GM21526 (cell line): ENCODE measurements at regions not wholly inside any gene's neighbourhood (a gene's known extent, or its start where the extent isn't known, plus 50 kb on each side); places are given as distances from the start of the nearest gene placed in this dataset.

Source experiments
- ATAC-seq: cut with Tn5 transposase; IDR thresholded peaks from one replicate; pipeline ENCODE4 v1.9.1; 2021; ENCODE audit warnings: moderate library complexity; ENCODE audit not compliant: unreplicated experiment, low FRiP score

DNA sequence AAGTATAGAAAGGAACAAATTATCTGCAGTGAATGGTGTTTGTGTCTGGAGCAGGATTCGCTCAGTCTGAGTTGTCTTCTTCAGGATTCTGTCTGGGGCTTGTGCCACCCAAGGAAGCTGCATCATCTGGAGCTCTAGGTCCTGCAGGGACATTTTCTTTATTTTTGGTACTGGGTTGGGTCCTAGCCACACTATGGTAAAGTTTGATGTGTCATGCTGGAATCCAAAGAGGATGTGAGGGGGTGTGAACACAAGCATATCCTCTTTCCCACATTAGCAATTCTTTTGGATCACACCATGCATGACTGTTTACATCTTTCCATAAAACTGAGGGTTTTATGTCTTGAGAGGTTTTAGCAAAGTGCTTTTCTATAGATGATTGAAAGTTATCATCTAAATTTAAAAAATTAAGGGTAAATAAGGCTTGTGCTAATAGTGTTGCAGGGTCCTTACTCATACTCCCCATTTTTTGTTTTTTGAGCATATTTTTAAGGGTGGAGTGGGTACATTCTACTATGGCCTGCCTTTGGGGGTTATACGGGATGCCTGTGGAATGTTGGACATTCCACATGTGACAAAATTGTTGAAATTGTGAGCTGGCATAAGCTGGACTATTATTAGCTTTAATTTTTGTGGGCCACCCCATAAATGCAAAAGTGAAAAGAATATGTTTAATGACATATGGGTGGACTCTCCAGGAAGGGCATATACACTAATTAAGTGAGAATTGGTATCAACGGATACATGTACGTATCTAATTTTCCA lies 152.0 kb upstream of the HMCN1 start:
- no peak for ATAC-seq

DNA sequence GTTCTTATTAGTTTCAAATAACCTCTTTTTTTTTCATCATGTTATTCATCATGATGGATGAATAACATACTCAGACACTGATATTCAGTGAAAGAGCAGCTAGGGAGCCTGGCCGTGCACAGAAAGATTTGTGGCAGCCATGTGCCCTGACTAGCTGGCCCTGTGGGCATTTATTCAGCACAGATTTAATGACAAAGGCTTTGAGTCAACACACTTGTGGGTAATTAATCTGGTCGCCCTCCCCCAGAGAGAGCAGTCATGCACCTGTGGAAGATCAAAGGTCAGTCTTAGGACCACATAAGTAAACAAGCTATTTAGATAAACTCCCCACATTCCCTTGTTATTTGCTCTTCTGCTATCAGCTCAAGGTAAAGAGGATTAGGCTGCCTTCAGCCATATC lies 153.2 kb upstream of the HMCN1 start:
- ATAC-seq = no peak

DNA sequence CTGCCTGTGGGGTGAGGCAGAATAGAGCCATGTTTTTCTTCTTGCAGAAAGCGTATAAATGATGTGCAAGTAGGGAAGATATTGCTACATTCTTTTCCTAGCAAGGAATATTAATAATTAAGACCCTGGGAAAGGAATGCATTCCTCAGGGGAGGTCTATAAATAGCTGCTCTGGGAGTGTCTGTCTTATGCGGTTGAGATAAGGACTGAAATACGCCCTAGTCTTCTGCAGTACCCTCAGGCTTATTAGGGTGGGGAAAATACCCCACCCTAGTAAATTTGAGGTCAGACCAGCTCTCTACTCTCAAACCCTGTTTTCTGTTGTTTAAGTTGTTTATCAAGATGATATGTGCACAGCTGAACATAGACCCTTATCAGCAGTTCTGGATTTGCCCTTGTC lies 155.9 kb upstream of the HMCN1 start:
- ATAC-seq = no peak

DNA sequence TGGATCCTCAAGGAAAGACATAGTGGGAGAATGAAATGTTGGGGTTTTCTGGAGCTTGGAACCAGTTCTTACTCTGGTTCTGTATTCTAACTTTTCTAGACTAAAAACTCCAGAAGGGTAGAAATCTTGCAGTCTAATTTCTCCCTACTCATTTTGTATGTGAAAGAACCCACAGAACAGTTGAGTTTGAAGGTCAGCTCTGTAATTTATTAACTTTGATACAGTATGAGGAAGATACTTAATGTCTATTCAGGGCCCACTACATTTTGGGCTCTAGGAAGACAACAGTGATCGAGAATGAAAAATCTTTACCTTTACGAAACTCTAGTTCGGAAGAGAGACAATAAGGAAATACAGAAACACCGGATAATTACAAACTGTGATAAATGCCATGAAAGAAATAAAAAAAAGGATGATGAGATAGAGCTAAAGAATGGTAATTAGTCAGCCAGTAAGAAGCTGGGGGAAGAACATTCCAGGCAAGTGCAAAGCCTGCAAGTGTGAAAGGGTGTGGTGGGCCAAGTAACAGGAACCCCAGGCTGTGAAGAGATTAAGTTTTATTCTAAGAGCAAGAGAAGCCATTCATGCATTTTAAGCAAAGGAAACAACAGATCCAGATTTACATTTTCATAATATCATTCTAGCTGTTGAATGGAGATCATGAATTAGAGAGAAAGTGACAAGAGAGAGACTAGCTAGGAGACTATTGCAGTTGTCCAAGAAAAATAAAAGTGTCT lies 159.9 kb upstream of the HMCN1 start:
- no peak for ATAC-seq

DNA sequence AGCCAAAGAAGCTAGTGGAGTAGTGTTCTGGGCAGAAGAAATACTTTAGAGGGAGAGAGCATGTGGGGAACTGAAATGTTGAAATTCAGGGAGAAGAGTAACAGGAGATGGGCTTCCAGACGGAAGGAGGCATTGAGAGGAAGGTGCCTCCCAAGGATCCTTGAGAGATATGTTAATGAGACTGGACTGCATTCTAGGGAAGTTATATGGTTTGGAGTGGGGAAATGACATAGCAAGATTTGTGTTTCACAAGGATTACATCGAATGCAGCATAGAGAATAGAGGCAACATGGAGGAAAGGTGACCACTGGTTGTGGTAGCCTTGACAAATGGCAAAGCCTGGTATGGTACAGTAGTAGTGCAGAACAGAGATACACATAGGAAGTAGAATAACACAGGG lies 160.5 kb upstream of the HMCN1 start:
- no peak for ATAC-seq

DNA sequence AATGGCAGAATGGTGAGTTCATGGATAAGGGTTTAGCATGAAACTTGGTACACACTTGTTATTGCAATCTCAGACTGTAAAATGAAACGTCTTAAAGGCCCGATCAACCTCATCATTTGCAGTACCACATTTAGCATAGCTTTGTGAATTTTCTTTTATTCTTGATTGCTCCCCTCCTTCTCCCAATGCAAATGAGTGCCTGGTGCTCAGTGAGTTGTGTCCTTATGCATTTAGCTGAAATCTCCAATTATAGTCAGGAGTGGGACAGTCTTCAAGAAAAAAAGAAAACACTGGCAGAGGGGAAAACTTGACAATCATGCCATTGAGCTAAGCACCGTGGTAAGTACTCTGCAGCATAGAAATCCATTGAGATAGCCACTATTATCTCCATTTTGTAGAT lies 161.0 kb upstream of the HMCN1 start:
- no peak for ATAC-seq

DNA sequence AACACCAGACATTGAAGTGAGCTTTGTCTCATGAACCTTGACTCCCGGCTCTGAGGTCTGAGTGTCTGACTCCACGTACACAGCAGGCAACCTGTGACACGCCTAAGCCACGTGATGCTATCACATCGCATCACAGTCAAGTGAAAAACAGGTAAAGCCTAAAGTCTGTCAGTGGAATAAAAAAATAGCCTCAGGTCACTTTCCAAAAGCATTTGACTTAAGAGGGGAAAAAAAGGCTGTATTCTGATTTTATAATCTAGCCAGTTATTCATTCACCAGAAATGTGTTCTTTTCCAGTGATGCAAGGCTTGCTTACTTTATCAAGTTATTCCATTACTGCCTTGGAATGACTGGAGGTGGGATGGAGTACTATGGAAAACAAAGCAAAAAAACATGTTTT lies 163.2 kb upstream of the HMCN1 start:
- ATAC-seq = no peak

DNA sequence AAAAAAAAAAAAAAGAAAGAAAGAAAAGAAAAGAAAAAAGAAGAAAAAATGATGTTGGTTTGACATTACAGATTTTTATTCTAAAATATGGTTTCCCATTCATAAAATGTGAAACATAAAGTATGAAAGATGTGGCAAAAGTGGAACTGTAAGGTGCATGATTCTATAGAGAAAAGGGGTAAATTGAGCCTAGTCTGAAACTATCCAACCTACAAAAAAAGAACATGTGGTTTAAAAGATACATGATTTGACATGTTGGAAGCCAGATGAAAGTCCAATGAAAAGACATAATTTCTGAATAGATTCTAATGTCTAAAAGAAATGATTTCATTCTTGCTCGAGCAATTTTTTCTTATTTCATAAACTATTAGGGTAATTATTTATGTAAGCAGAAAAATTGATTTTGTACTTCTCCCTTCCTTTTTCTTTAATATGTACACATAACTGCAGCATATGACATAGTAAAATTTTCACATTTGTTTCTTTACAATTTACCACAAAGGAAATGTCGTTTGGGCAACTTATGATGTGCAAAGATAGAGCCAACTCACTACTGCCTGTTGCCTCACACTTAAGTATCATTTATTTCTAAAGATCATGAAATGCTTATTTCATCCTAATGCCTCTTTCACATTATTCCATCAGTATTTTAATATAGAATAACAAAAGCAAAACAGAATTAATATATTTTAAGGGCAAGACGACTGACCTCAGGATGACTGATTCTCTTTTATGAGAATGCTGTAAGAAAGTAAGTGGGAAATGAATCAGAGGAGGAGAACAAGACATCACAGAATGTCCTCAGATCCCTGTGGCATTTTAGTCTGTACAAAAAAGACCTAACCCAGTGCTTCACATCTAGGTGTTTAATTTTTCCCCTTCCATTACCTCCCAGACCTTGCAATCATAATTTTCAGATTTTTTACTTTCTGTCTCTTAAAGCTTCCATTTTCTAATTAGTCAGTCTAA lies 165.8 kb upstream of the HMCN1 start:
- no peak for ATAC-seq

DNA sequence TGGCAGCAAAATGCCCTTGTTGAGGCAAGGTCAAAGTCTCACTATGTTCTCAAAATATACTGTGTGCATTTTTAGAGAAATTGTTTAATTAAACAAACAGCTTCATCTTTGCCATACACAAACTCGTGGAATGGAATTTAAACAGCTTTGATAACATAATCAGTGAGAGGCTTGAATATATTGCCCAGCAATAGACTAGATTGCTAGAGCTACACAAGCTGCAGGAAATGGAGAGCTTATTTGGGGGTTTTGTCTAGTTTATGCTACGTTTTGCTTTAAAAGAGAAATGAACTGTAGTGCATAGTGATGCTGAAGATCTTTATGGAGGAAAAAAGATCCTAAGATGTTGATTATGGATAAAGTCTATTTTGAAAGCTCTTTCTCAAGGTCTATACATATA lies 166.8 kb upstream of the HMCN1 start:
- ATAC-seq = no peak

DNA sequence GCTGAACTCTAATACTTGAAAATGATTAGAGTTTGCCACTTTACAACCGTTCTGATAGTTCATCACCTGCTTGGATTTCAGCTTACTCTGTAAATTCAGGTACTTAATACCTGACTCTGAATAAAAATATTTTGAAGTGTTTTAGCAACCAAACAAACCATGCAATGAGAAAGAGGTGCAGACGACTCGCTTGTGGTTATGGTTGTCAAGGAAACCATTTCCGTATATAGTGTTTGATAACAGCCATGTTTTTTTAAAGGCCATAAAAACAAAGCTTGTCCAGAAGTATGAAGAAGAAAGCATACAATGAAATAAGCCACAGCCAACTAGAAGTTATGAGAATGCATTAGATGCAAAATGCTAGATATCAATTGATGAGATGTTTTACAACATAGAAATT lies 167.2 kb upstream of the HMCN1 start:
- ATAC-seq = peak; percentile 76

DNA sequence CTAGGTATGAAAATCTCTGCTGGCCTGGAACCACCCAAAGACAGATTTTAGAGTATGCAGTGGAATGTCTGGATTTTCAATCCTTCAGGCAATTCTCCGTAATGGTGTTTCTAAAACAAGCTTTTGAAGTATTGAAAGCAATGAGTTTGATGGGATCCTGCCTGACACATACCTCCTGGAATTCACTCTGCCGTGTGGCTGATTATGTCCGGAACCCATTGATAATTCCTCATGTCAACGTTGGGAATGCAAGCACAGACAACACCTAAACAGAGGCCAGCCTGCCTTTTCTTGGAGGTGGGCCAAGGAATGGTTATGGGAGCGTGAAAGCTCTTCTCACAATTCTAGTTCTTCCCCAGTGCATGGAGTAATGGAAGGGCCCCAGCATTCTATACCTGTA lies 168.9 kb upstream of the HMCN1 start:
- no peak for ATAC-seq

DNA sequence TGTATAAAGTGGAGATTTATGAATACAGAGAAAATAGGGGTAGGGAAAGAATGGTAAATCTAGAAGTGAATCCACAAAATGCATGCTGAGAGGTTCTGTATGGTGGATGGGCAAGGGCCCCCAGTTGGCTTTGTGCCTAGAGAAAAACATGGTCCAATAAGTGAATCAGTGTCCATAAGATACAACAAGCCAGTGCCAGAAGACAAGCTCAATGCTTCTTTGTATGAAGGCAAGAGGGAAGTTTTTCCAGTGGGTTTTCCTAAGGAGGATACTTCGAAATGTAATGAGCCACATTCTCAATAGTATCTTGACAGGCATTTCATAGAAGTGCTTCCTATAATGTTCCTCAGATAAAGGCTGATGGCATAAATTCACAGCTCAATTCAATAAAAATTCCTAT lies 169.4 kb upstream of the HMCN1 start:
- no peak for ATAC-seq

DNA sequence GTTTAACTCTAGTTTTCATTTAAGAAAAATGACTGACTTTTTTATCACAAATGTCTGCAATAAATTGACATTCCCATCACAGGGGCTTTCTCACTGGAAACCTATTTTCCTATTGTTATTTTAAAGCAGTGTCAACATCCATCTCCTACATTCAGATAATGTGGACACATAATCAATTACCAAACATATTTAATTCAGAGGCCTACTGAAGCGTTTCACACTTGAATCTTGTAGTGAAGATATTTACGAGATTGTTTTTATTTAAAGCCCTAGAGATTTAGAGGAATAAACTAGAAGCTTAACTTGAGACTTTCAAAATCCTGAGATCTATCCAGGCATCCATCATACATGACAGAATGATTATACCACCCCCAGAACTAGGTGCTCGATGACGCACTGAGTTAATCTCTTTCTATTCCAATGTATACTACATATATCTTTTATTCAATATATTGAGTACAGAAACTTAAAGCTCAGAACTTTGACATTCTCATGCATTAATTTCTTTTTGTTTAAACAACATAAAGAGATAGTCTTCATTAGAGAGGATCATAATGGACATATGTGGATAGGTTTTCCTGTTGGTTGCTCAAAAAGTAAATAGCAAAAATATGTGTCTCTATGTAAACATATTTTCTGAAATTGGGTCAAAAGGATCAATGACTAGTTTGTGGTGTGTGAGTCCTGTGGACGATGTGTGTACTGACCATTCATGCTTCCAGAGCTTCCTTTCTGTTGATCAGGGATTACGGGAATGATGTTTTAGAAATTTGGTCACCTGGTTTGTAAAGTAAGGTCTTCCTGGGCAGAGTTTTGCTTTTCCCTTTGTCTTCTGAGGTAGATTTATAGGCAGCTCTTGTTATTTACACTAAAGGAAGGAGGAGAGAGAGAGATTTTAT lies 171.5 kb upstream of the HMCN1 start:
- ATAC-seq = no peak

DNA sequence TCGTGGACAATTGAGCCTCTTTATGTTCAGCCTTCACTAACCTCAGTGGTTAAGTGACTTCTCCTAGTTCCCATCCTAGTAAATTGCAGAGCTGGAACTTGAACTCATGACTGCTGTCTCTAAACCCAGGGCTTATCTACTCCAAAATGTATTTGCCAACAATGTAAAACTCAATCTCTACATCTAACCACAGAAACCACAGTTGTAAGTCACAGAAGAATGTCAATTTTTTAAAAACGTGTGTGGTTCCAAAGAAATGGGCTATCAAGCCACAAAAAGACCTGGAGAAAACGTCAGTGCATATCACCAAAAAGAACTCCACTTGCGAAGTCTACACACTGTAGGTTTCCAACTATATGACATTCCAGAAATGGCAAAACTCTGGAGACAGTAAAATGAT lies 172.6 kb upstream of the HMCN1 start:
- ATAC-seq = no peak

DNA sequence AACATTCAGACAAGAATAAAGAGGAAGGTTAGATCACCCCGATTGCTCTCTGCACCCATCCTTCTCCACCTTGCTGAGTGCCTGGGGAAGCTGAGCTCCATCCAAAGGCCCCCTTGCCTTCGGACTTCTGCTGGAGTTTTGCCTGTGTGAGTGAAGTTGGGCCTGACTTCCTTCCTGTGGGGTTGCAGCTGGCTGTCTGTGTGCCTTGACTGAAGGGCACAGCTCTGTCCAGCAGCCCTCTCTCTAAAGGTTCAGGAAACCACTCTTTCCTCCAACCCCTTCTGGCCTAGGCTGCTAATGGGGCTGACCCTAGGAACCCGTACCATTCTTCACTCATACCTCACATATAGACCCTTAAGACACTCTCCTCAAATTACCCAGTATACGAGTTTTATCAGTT lies 173.4 kb upstream of the HMCN1 start:
- ATAC-seq = no peak

DNA sequence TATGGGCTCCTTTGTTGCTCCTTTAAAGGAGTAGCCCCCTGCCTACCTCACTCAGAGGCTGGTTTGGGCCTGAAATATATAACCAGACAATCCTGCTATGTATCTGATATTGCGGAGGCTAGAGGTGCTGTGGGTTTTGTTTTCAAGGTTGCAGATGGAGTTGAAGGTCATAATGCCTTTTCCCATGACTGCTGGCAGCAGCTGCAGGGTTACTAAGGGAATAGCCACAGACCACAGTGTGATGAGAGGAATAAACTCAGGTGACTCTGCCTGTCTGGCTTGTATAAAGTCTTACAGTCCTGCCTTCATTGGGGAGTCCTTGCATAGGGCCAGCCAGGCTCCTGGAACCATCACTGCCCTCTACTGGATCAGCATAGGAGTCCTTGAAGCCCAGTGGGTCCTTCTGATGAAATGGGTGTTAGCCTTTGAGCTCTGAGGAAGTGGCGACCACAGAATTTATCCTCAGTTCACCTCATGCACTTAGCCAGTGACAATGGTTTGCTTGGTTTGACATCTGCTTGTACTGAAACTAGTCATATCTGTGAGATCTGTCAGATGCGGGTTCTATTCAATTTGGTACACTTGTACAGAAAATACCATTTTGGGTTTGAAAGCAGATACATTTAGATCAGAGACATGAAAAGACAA lies 174.4 kb upstream of the HMCN1 start:
- peak; percentile 95 for ATAC-seq

DNA sequence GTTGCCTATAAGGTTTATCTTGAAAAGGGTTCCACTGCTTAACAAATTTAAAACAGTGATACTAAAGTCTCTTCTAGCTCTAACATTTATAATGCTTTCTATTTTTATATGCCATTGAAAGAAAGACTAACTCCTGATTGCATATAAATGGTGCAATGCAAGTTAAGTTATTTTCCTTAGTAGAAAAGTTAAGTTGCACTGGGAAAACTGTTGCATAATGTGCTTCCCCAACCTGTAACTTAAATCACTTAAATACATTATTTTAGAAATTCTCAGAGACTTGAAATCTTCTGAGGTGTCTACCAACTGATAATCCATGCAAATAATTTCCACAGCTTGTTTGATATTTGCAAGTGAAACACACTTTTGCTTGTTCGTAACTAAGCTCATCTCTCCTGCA lies 175.0 kb upstream of the HMCN1 start:
- no peak for ATAC-seq

DNA sequence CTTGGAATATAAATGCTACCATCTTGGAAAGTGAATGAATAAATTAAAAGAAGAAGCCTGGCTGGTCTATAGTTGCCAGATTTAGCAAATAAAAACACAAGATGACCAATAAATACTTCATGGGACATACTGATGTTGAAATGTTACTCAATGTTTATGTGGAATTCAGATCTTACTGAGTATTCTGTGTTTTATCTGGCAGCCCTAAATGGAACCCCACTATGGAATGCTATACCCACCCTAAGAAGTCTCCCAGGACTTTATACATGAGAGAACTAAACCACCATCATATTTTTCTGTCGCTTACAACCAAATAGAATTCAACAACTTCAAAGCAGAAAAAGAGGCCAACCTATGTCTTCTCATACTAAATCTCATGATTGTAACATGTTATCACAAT lies 177.6 kb upstream of the HMCN1 start:
- ATAC-seq = no peak

DNA sequence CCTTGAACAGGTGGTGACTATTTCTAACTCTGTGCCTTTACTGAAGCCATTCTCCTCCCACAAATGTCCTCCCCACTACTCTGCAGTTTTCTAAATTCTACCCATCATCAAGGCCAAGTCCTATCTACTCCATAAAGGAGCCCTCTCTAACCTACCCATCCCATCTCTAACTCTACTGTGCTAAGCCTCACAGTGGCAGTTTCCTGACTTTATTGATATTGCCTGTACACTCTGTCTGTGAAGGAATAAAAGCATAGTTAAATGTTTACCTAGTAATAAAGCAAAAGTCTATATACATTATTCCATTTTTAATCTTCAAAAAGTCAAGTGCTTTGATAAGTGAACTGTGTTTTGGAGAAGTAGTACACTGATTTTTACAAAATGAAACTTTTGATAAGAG lies 178.4 kb upstream of the HMCN1 start:
- ATAC-seq = no peak

DNA sequence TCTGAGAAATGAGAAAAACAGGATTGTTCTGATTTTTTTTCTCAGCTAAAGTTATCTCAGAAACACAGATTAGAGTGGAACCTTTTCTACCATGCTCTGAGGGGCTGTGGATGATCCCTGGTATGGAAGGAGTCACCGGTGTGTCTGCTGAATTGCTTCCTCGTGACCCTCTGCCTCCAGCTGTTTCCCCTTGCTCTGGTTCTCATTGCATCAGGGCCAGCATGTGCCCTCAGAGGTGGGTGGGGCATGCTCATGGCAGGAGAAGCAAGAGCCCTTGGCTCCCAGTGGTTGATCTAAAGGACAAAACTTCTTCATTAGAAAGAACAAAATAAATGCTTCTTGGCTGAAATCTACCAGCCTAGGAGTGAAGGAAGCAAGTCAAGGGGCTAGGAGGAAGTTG lies 183.2 kb upstream of the HMCN1 start:
- no peak for ATAC-seq
